Spleen (tissue), 7 donors: ENCODE measurements at regions not wholly inside any gene's neighbourhood (a gene's known extent, or its start where the extent isn't known, plus 50 kb on each side); places are given as distances from the start of the nearest gene placed in this dataset.

Source experiments
- CTCF ChIP-seq, 11 experiments: fragments of 200-600 bp in 7 of 11; fragments of 450-650 bp in 4 of 11; sonication (generic) in 4 of 11; IDR thresholded peaks in 8 of 11; conservative IDR thresholded peaks in 3 of 11; 1 replicate in 7 of 11; 2 replicates in 4 of 11; pipeline versions ENCODE4 v1.4.0 to v1.8.0; 2016 to 2021; ENCODE audit warnings: antibody characterized with exemption in 11 of 11, inconsistent platforms in 4 of 11, mild to moderate bottlenecking in 1 of 11
- POLR2A ChIP-seq, 3 donors: fragments of 450-650 bp; IDR thresholded peaks; one replicate each; pipeline ENCODE4 v1.5.1; 2017; ENCODE audit warnings: antibody characterized with exemption in 3 of 3, mild to moderate bottlenecking in 1 of 3
- POLR2AphosphoS5 ChIP-seq, 3 donors: sonication (generic); formaldehyde crosslinking; IDR thresholded peaks; one replicate each; pipeline ENCODE4 v1.5.1; 2017; ENCODE audit warnings: antibody characterized with exemption in 3 of 3
- donor health status: DM: no; HTN: no; CAD: no; lungs with moderate emphysema.
- donor health status: DM: no; HTN: no; CAD: no.
- donor health status: DM: no; HTN: no; CAD: no.

GRCh38 chr4:130485371-130485770 is 1389.4 kb downstream of the C4orf33 start:
- TF ChIP-seq CTCF (IDR thresholded peaks at IDR 0.05 in 8 of 11, conservative IDR thresholded peaks at IDR 0.05 in 3 of 11) (no peak), POLR2A (IDR thresholded peaks at IDR 0.05) (no peak), POLR2AphosphoS5 (IDR thresholded peaks at IDR 0.05) (no peak)
